Gastrocnemius medialis (tissue), 4 donors: ENCODE measurements at regions not wholly inside any gene's neighbourhood (a gene's known extent, or its start where the extent isn't known, plus 50 kb on each side); places are given as distances from the start of the nearest gene placed in this dataset.

Experiments
- ATAC-seq, 2 donors: fragments of 150-250 bp; one replicate each; pipeline ENCODE4 v1.9.1; 2016
- DNase-seq, 2 donors: peaks; one replicate each; pipeline ENCODE4 v3.0.0-alpha.2; 2019
- H3K27ac ChIP-seq, 4 donors: fragments of 200-600 bp; sonication (generic); 1 replicate in 1 of 4; 2 replicates in 3 of 4; pipeline ENCODE4 v1.5.1; 2016 to 2018; ENCODE audit warnings: mild to moderate bottlenecking in 2 of 4, moderate library complexity in 1 of 4
- H3K27me3 ChIP-seq, 3 donors: fragments of 200-600 bp; sonication (generic) in 2 of 3; 1 replicate in 1 of 3; 2 replicates in 2 of 3; pipeline versions ENCODE4 v1.5.1 to v1.6.0; 2016 to 2019; ENCODE audit warnings: mild to moderate bottlenecking in 1 of 3, moderate library complexity in 1 of 3
- H3K36me3 ChIP-seq, 2 donors: fragments of 200-600 bp; sonication (generic) in 1 of 2; one replicate each; pipeline ENCODE4 v1.5.1; 2017 to 2018
- H3K4me1 ChIP-seq, 2 donors: fragments of 200-600 bp; sonication (generic) in 1 of 2; one replicate each; pipeline ENCODE4 v1.5.1; 2016 to 2017; ENCODE audit warnings: mild to moderate bottlenecking in 2 of 2
- H3K4me3 ChIP-seq, 4 donors: fragments of 200-600 bp; sonication (generic) in 3 of 4; 1 replicate in 1 of 4; 2 replicates in 3 of 4; pipeline ENCODE4 v1.5.1; 2016 to 2019; ENCODE audit warnings: mild to moderate bottlenecking in 2 of 4
- H3K9me3 ChIP-seq, 3 donors: fragments of 200-600 bp; sonication (generic) in 2 of 3; 1 replicate in 1 of 3; 2 replicates in 2 of 3; pipeline ENCODE4 v1.5.1; 2016 to 2019
- POLR2A ChIP-seq, 2 donors: fragments of 450-650 bp; IDR thresholded peaks; one replicate each; pipeline ENCODE4 v1.6.1; 2017; ENCODE audit warnings: antibody characterized with exemption in 2 of 2, mild to moderate bottlenecking in 2 of 2, moderate library complexity in 2 of 2
- in situ Hi-C, 4 donors: fragments of 200-750 bp; cut with MboI; loops; one replicate each; pipeline versions ENCODE4 v1.15.0 to v1.8.0; 2017; ENCODE audit warnings: low sequenced_read_pairs in 4 of 4
- intact Hi-C: fragments of 100-400 bp; cut with DNase I; formaldehyde crosslinking; loops from one replicate; pipeline ENCODE4 v1.15.1; 2023; ENCODE audit warnings: low total_unique reads
- TF ChIP-seq, protein P1 (sequence below), 5 experiments: fragments of 450-650 bp in 3 of 5; fragments of 200-600 bp in 2 of 5; sonication (generic) in 2 of 5; IDR thresholded peaks in 4 of 5; conservative IDR thresholded peaks in 1 of 5; 1 replicate in 4 of 5; 2 replicates in 1 of 5; pipeline ENCODE4 v1.5.1; 2016 to 2019; ENCODE audit warnings: antibody characterized with exemption in 5 of 5, mild to moderate bottlenecking in 3 of 5, moderate library complexity in 3 of 5

GRCh38 chr3:159273608-159274007, 471.8 kb downstream of the MFSD1 start:
- H3K36me3 ChIP-seq: no peaks in the 10 kb centered on the region
- H3K4me3 ChIP-seq: no peak overlapping the region
- TF ChIP-seq, protein P1, sequence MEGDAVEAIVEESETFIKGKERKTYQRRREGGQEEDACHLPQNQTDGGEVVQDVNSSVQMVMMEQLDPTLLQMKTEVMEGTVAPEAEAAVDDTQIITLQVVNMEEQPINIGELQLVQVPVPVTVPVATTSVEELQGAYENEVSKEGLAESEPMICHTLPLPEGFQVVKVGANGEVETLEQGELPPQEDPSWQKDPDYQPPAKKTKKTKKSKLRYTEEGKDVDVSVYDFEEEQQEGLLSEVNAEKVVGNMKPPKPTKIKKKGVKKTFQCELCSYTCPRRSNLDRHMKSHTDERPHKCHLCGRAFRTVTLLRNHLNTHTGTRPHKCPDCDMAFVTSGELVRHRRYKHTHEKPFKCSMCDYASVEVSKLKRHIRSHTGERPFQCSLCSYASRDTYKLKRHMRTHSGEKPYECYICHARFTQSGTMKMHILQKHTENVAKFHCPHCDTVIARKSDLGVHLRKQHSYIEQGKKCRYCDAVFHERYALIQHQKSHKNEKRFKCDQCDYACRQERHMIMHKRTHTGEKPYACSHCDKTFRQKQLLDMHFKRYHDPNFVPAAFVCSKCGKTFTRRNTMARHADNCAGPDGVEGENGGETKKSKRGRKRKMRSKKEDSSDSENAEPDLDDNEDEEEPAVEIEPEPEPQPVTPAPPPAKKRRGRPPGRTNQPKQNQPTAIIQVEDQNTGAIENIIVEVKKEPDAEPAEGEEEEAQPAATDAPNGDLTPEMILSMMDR (IDR thresholded peaks at IDR 0.05 in 4 of 5, conservative IDR thresholded peaks at IDR 0.05 in 1 of 5): no peak
- TF ChIP-seq POLR2A (IDR thresholded peaks at IDR 0.05): no peak
- DNase-seq: no peak
- no peaks in the 10 kb centered on the region for H3K9me3 ChIP-seq
- no peak for ATAC-seq
- intact Hi-C loops: no loop called here
- H3K27ac ChIP-seq: no peak overlapping the region
- H3K27me3 ChIP-seq: no peaks in the 10 kb centered on the region
- no peaks in the 10 kb centered on the region for H3K4me1 ChIP-seq
- in situ Hi-C loops: loop anchor here in 2 of 4 donors (25.0 kb wide), 2 partner anchors 539 to 739 kb away; no protein-coding TSS in a partner anchor

GRCh38 chr3:159275741-159276140, 473.9 kb downstream of the MFSD1 start:
- intact Hi-C loops: no loop called here

DNA sequence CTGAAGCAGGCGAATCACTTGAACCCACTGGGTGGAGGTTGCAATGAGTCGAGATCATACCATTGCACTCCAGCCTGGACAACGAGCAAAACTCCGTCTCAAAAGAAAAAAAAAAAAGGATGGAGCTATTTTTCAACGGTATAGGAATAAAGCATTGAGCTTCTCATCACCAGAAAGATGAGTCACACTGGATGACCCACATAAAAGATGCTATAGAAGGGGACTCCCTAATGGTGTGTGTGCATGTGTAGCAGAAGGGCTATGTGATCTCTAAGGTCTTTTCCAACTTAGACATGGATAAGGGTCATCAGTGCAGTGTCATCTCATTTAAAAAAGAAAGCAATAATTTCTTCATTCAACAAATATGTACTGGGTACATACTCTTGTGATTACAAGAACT, 476.0 kb downstream of the MFSD1 start:
- Histone ChIP-seq H3K27ac (no peak overlapping the region), H3K36me3 (no peaks in the 10 kb centered on the region), H3K4me3 (no peak overlapping the region), H3K4me1 (no peaks in the 10 kb centered on the region), H3K27me3 (no peaks in the 10 kb centered on the region), H3K9me3 (no peaks in the 10 kb centered on the region)
- no peak for DNase-seq
- no peak for ATAC-seq
- in situ Hi-C loops: no loop called here
- intact Hi-C loops: no loop called here
- TF ChIP-seq POLR2A (IDR thresholded peaks at IDR 0.05): no peak
- TF ChIP-seq, protein P1 (IDR thresholded peaks at IDR 0.05 in 4 of 5, conservative IDR thresholded peaks at IDR 0.05 in 1 of 5): no peak

More at GRCh38 chr3:159275741-159276140, 473.9 kb downstream of the MFSD1 start:
- Histone ChIP-seq H3K27me3 (no peaks in the 10 kb centered on the region), H3K9me3 (no peaks in the 10 kb centered on the region), H3K4me3 (no peak overlapping the region), H3K27ac (no peak overlapping the region), H3K36me3 (no peaks in the 10 kb centered on the region), H3K4me1 (no peaks in the 10 kb centered on the region)
- ATAC-seq (no peak), DNase-seq (no peak)
- TF ChIP-seq, protein P1 (IDR thresholded peaks at IDR 0.05 in 4 of 5, conservative IDR thresholded peaks at IDR 0.05 in 1 of 5): no peak
- TF ChIP-seq POLR2A (IDR thresholded peaks at IDR 0.05): no peak
- in situ Hi-C loops: no loop called here

DNA sequence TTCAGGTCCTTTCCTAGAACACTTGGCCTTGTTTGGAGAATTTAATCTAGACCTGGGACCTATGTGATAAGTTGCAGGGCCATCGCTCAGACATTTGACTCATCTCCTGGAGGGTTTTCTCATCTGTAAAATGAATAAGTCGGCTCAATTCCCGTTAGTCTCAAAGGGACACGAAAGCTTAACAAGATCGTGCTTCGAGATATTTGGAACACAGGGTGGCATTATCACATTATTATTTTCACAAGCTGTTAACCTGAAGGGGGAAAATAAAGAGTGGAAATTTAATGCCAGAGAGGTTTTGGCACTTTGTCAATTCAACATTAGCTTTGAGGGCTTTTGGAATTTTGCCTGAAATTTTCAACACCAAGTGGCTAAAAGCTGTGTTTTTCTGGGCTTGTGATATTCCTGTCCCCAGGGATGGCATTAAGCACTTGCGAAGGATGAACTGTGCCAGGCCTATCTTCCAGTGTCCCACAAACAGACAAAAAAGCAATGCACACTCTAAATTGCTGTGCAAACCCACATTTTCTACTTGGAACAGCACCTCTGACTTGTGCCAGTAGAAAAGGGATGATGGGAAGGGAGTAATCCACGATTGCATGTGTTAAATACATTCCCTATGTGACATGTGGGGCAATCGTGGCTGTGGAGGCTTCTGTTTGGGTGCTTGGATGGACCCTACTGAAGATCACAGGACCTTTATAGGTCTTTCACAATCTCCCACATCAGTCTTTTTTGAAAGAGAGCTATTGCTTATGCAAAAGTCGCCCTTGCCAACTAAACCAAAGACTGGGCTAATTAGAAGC, 478.7 kb downstream of the MFSD1 start:
- DNase-seq: no peak
- Histone ChIP-seq H3K27ac (no peak overlapping the region), H3K9me3 (no peaks in the 10 kb centered on the region), H3K36me3 (no peaks in the 10 kb centered on the region), H3K4me3 (no peak overlapping the region), H3K27me3 (no peaks in the 10 kb centered on the region), H3K4me1 (no peaks in the 10 kb centered on the region)
- TF ChIP-seq, protein P1 (IDR thresholded peaks at IDR 0.05 in 4 of 5, conservative IDR thresholded peaks at IDR 0.05 in 1 of 5): no peak
- in situ Hi-C loops: no loop called here
- ATAC-seq: no peak
- intact Hi-C loops: no loop called here
